ENCODE measurements at regions not wholly inside any gene's neighbourhood (a gene's known extent, or its start where the extent isn't known, plus 50 kb on each side); places are given as distances from the start of the nearest gene placed in this dataset.
A peak's percentile ranks its signal among the peaks of the same experiment; 100 is the strongest.

GRCh38 chr11:113554526-113554925 lies 79.3 kb upstream of the DRD2 start:
- no peak for DNase-seq (ENCODE audit: low read depth, low spot score)

- no peak for DNase-seq (ENCODE audit: low read depth, low spot score)
Observed at GRCh38 chr11:113553915-113554314, 78.7 kb upstream of the DRD2 start.

DNA sequence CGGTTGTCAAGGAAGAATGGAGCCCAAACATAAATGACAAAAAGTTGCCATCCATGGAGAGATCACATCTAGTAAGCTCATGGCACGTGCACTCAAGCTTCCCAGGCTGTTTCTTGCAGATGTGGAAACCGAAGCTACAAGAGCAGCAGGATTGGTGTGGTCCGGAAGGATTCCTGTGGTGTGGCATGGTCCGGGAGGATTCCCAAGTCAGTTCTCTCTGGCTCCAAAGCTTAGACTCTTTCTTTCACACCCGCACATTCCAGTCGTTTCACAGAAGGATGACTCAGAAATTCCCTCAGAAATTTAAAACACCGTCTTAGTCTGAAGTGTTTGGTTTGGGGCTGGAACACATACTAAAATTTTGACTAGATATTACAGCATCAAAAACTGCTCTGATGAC lies 78.0 kb upstream of the DRD2 start:
- peak; percentile 87 for DNase-seq (ENCODE audit: low read depth, low spot score)

DNA sequence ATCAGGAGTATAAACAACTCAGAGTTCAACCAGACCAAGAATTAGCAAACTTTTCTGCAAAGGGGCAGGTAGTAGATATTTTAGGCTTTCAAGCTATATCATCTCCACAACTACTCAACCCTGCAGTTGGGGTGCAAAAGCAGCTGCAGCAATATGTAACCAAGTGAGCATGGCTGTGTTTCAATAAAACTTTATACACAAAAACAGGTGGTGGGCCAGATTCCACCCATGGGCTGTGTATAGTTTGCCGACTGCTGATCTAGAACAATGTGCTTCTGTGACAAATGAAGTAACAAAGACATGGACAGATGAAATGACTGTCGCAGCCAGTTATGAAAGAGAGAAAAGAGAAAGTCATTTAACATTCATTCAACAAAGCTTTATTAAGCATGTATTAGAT lies 77.1 kb upstream of the DRD2 start:
- no peak for DNase-seq (ENCODE audit: low read depth, low spot score)

DNA sequence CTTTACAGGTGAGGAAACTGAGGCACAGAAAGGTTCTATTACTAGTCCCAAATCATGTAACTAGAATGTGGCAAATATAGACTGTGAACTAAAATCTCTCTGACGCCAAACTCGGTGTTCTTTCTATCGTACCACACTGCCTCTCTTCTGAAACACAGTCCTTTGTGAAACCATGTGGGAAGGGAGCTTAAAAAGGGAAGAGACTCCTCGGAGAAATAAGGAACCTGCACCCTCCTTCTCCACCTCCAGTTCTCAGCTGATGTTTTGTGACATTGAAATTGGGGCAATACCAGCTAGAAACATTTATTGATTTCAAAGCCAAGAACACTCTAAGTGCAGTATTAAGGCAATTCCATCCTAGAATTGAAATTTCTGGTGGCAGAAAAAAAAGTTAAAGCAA lies 76.4 kb upstream of the DRD2 start:
- DNase-seq (ENCODE audit: low read depth, low spot score), result no peak

GRCh38 chr11:113549611-113550578 lies 74.7 kb upstream of the DRD2 start:
- DNase-seq (ENCODE audit: low read depth, low spot score), result no peak

- DNase-seq (ENCODE audit: low read depth, low spot score), result no peak
Observed at GRCh38 chr11:113549061-113549460, 73.9 kb upstream of the DRD2 start.

- DNase-seq (ENCODE audit: low read depth, low spot score), result no peak
Observed at GRCh38 chr11:113547739-113548138, 72.5 kb upstream of the DRD2 start.

- DNase-seq (ENCODE audit: low read depth, low spot score), result peak; percentile 23
Observed at GRCh38 chr11:113546757-113547507, 71.7 kb upstream of the DRD2 start.

- DNase-seq (ENCODE audit: low read depth, low spot score), result no peak
Observed at GRCh38 chr11:113542420-113542819, 67.2 kb upstream of the DRD2 start.

DNA sequence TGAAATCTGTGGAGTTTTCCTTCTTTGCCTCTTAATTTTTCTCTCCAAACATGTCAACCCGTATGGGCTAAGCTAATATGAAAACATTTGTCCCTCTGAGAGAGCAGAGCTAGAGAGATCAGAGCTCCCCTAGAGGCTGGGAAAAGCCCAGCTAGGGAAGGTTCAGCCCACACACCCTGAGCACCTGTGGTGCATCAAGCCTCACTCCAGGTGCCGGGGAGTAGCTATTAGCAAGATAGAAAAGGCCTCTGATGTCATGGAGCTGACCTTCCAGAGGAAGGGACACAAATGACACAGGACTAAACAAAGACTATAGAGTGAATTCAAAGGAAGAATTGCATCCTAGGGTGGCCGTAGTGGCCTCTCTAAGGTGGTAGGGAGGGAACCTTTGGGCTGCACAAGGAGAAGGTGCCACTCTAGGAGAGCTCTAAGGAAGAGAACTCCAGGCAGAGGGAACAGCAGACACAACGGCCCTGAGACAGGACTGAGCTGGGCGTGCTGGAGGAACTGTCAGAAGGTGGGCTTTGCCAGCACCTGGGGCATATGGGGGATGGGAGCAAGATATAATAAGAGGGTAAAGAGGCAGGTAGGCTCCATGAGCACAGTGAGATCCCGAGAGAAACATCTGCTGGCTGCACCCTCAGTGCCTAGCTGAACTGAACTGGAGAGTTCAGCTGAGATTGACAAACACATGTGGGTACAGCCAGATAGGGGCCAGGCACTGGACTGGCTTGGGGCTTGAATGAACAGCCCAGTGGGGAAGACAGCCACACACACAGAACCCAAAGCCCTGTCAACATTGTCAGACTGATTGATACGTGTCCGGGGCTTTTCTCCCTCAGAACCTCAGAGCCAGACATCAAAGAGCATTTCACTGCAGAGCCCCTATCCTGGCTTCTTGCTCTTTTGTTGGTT lies 65.5 kb upstream of the DRD2 start:
- no peak for DNase-seq (ENCODE audit: low read depth, low spot score)

DNA sequence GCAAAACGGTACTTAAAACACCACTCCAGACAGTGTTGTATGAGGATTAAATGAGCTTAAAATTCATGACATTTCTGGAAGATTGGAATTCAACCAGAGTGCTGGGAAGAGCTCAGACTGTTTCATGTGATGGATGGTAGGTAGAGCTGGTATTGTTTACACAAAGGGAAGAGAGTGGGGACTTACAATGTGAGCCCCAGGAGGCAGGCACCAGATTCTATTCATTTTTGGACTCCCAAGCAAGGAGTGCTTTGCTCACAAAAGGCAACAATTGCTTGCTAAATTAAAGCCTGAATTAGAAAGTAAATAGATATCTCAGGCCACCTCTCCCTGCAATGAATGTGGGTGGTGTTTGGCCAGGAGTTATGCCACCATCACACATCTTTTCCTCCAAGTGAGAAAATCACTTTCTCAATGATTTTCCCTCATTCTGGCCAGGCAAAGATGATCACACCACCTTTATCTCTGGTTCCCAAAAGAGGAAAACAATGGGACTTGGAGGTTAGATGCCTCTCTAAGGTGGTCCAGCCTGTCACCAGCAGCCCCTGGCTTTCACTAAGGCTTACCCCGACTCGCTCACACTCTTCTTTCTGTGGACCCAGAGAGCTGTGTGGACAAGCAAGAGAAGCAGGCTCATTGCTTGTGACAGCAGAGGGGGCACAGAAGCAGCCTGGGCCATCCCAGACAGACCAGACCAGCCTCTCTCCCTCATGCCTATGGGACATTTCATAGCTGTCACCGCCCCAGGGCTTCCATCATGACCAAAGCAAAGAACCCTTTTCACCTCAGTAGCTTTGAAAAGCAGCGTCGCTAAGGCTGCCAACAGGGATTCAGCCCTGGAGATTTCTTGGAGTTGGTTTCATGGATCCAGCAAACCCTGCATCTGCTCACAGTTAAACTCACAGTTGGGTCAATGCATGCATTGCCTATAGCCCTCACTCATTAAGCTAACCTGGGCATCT lies 63.5 kb upstream of the DRD2 start:
- no peak for DNase-seq (ENCODE audit: low read depth, low spot score)

DNA sequence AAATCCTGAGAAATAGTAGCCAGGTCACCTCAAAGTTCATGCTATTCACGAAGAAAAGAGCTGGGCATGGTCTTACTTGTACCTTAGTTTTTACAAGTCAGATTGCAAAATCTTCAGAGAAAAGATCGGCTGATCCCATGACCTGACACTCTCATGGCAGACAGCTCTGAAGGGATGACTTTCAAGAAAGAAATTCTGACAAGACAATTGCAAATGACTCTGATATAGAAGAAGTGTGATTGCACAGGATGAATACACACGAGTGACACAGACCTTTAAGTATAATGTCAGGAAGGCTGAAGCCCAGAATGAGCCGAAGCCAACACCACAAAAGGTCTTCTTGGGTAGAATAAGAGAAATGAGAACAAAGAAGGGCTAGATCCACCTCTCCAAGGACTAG lies 59.4 kb upstream of the DRD2 start:
- no peak for DNase-seq (ENCODE audit: low read depth, low spot score)

DNA sequence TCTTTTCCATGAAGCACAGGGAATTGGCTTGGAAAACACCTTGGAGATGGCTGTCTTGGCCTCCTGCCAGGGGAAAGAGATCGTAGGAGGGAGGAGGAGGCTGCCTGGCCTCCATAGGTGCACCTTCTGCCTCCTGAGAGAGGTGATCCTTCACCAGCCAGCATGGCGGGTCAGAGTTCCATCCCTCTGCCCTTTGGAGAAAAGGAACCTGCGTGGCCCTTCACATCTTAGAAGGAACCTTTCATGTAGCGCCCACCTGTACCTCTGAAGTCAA lies 58.2 kb upstream of the DRD2 start:
- no peak for DNase-seq (ENCODE audit: low read depth, low spot score)

- peak; percentile 45 for DNase-seq (ENCODE audit: low read depth, low spot score)
Observed at GRCh38 chr11:113532697-113533424, 57.7 kb upstream of the DRD2 start.

GRCh38 chr11:113531575-113532451 lies 56.6 kb upstream of the DRD2 start:
- no peak for DNase-seq (ENCODE audit: low read depth, low spot score)

DNA sequence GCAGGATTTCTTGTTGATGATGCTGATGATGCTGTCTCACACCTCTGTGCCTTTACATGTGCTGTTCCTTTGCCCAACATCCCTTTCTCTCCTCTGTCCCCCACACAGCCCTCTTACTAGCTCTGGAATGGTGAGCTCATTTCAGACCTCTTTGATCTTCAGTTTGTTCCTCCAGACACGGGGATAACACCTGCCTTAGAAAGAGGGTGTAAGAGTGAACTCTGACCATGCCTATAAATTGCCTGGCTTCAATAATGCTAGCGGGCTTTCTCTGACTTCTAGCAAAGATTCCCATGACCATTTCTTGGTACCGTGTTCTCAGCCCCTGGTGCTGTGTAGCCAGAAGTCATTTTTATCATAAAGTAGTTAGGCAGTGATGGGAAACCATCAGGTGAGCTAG lies 55.9 kb upstream of the DRD2 start:
- DNase-seq (ENCODE audit: low read depth, low spot score), result no peak

- DNase-seq (ENCODE audit: low read depth, low spot score), result no peak
Observed at GRCh38 chr11:113529606-113530005, 54.4 kb upstream of the DRD2 start.

- DNase-seq (ENCODE audit: low read depth, low spot score), result no peak
Observed at GRCh38 chr11:113528982-113529381, 53.8 kb upstream of the DRD2 start.
